Common myeloid progenitor, CD34-positive (primary cell): ENCODE measurements at regions not wholly inside any gene's neighbourhood (a gene's known extent, or its start where the extent isn't known, plus 50 kb on each side); places are given as distances from the start of the nearest gene placed in this dataset.

ENCODE experiments used
- CTCF ChIA-PET: fragments of 350-600 bp; sonication (Branson Sonifier 250); formaldehyde crosslinking; loops from one replicate; lab custom pipeline; 2021; ENCODE audit warnings: antibody characterized with exemption; lab: Charles Lee
- POLR2A ChIA-PET: fragments of 350-600 bp; sonication (Branson Sonifier 250); formaldehyde crosslinking; loops from one replicate; lab custom pipeline; 2021; ENCODE audit warnings: antibody characterized with exemption; lab: Charles Lee
- DNase-seq, 3 donors: peaks; one replicate each; pipeline versions ENCODE4 v3.0.0 to v3.0.0-alpha.2; 2013
- H3K27ac ChIP-seq, 2 experiments: 1 replicate in 1 of 2; 2 replicates in 1 of 2; pipeline ENCODE4 v1.7.0; 2013; ENCODE audit warnings: inconsistent platforms in 2 of 2, low read length in 2 of 2, mild to moderate bottlenecking in 2 of 2, low read depth in 1 of 2, moderate library complexity in 1 of 2; ENCODE audit not compliant: severe bottlenecking in 2 of 2, insufficient read depth in 1 of 2, poor library complexity in 1 of 2
- H3K27me3 ChIP-seq, 5 experiments: replicated peaks in 2 of 5; 1 replicate in 3 of 5; 2 replicates in 2 of 5; pipeline versions ENCODE4 v1.6.1 to v1.7.0; 2013; ENCODE audit warnings: low read length in 4 of 5, mild to moderate bottlenecking in 2 of 5, moderate library complexity in 2 of 5, inconsistent platforms in 1 of 5; ENCODE audit not compliant: insufficient read depth in 5 of 5, control insufficient read depth in 4 of 5
- H3K36me3 ChIP-seq, 4 experiments: 1 replicate in 2 of 4; 2 replicates in 2 of 4; pipeline versions ENCODE4 v1.6.1 to v1.7.0; 2013; ENCODE audit warnings: low read length in 3 of 4, control low read depth in 1 of 4, mild to moderate bottlenecking in 1 of 4; ENCODE audit not compliant: control insufficient read depth in 4 of 4, insufficient read depth in 4 of 4
- H3K4me1 ChIP-seq, 4 experiments: 1 replicate in 3 of 4; 2 replicates in 1 of 4; pipeline versions ENCODE4 v1.6.1 to v1.7.1; 2013; ENCODE audit warnings: low read length in 3 of 4, mild to moderate bottlenecking in 3 of 4, control low read depth in 1 of 4, inconsistent platforms in 1 of 4, moderate library complexity in 1 of 4; ENCODE audit not compliant: control insufficient read depth in 4 of 4, insufficient read depth in 4 of 4; ENCODE audit errors: control extremely low read depth in 1 of 4
- H3K4me3 ChIP-seq, 7 experiments: 1 replicate in 4 of 7; 2 replicates in 3 of 7; pipeline versions ENCODE4 v1.5.1 to v1.7.0; 2013; ENCODE audit warnings: mild to moderate bottlenecking in 7 of 7, low read length in 6 of 7, moderate library complexity in 6 of 7, inconsistent platforms in 2 of 7, low read depth in 2 of 7, control low read depth in 1 of 7; ENCODE audit not compliant: insufficient read depth in 4 of 7, control insufficient read depth in 1 of 7; ENCODE audit errors: extremely low read depth in 1 of 7
- H3K9me3 ChIP-seq, 5 experiments: 1 replicate in 4 of 5; 2 replicates in 1 of 5; pipeline versions ENCODE4 v1.6.1 to v1.7.1; 2013; ENCODE audit warnings: low read length in 4 of 5, mild to moderate bottlenecking in 2 of 5, inconsistent platforms in 1 of 5, low read depth in 1 of 5, moderate library complexity in 1 of 5; ENCODE audit not compliant: control insufficient read depth in 4 of 5, insufficient read depth in 2 of 5; ENCODE audit errors: control extremely low read depth in 1 of 5
- WGBS: methylation state at CpG from one replicate; pipeline ENCODE4 v1.1.5; 2013; ENCODE audit not compliant: insufficient coverage; 5-methylcytosine and 5-hydroxymethylcytosine counted together

- no peaks in the 10 kb centered on the region for H3K27me3 ChIP-seq
- H3K4me3 ChIP-seq, result no peak overlapping the region
- DNase-seq, result no peak
- 46% methylated on average over 3 of the region's 4 CpGs for WGBS
- no peaks in the 10 kb centered on the region for H3K36me3 ChIP-seq
- ChIA-PET CTCF (no interaction called here), POLR2A (no interaction called here)
- H3K27ac ChIP-seq, result no peak overlapping the region
- no peaks in the 10 kb centered on the region for H3K4me1 ChIP-seq
- H3K9me3 ChIP-seq, result no peaks in the 10 kb centered on the region
Observed at GRCh38 chr5:6069496-6070185, 308.7 kb downstream of the MED10 start.

DNA sequence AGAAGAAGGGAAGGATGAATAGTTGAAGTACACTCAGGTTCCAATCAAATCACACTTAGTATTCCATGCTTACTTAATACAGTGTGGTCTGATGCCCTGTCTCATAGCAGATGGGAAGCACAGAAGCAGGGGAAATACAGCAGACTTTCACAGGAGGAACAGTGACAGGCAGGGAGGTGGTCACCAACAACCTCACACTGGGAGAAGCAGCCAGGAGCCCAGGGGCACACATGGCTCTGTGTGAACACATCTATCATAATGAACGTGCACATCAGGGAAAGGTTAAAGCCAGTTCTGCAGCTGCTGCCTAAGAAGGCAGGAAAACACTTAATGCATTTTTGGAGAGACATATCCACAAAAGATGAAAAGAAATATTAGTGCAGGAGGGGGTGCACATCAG is 312.3 kb downstream of the MED10 start:
- Histone ChIP-seq H3K36me3 (no peaks in the 10 kb centered on the region), H3K4me3 (no peak overlapping the region), H3K9me3 (no peaks in the 10 kb centered on the region), H3K27me3 (no peaks in the 10 kb centered on the region), H3K27ac (no peak overlapping the region), H3K4me1 (no peaks in the 10 kb centered on the region)
- CTCF ChIA-PET, result no interaction called here
- WGBS, result 80% methylated on average over 1 of the region's 1 CpG
- DNase-seq, result no peak
- POLR2A ChIA-PET, result no interaction called here

DNA sequence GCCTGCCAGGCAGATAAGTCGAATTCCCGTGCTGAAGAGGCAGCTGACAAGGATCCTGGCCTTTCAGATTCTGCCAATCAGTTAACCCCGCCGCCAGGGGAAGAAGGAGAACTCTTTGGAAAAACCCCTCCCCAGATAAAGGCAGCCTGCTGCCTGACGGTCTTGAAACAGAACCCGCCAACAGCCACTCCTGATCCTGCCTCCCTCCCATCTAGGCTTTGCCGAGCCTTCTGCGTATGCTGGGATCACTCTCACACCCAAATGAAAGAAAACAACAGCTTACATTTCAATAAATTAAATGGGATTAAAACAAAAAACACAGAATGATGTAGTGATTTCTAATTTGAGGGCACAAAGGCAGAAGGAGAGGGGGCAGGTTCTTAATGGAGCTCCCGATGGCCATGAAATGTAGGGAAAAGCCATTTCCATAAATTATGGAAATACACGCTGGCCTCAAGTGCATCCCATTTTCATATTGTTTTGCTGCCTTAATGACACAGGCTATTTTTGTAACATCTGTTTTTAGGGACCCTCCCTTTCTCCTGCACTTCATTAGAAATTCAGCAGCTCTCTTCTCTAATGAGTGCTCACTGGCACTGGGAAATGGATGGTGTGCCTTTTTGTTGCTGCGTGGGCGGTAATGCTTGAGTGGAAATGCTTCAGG is 319.1 kb downstream of the MED10 start:
- ChIA-PET POLR2A (no interaction called here), CTCF (no interaction called here)
- H3K27me3 ChIP-seq, result no peaks in the 10 kb centered on the region
- 89% methylated on average over 6 of the region's 12 CpGs for WGBS
- no peak overlapping the region for H3K4me3 ChIP-seq
- H3K4me1 ChIP-seq, result no peaks in the 10 kb centered on the region
- H3K27ac ChIP-seq, result no peak overlapping the region
- H3K9me3 ChIP-seq, result no peaks in the 10 kb centered on the region
- no peaks in the 10 kb centered on the region for H3K36me3 ChIP-seq
- DNase-seq, result no peak

- H3K9me3 ChIP-seq, result no peaks in the 10 kb centered on the region
- ChIA-PET POLR2A (no interaction called here), CTCF (no interaction called here)
- H3K36me3 ChIP-seq, result no peaks in the 10 kb centered on the region
- DNase-seq, result no peak
- H3K27ac ChIP-seq, result no peak overlapping the region
- H3K27me3 ChIP-seq, result no peaks in the 10 kb centered on the region
- no peak overlapping the region for H3K4me3 ChIP-seq
- WGBS, result 95% methylated on average over 14 of the region's 14 CpGs
- H3K4me1 ChIP-seq, result no peaks in the 10 kb centered on the region
Observed at GRCh38 chr5:6058055-6058715, 320.2 kb downstream of the MED10 start.

DNA sequence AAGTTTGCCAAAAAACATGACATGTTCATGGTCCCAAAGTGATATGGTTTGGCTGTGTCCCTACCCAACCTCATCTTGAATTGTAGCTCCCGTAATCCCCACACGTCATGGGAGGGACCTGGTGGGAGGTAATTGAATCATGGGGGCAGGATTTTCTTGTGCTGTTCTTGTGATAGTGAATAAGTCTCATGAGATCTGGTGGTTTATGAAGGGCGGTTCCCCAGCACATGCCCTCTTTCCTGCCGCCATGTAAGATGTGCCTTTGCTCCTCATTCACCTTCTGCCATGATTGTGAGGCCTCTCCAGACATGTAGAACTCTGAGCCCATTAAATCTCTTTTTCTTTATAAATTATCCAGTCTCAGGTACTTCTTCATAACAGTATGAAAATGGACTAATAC is 322.1 kb downstream of the MED10 start:
- WGBS, result 70% methylated on average over 2 of the region's 4 CpGs
- no peaks in the 10 kb centered on the region for H3K36me3 ChIP-seq

GRCh38 chr5:6049662-6050061 is 328.7 kb downstream of the MED10 start:
- no peaks in the 10 kb centered on the region for H3K36me3 ChIP-seq
- ChIA-PET POLR2A (no interaction called here), CTCF (no interaction called here)
- H3K4me3 ChIP-seq, result no peak overlapping the region
- no peaks in the 10 kb centered on the region for H3K9me3 ChIP-seq
- H3K27ac ChIP-seq, result no peak overlapping the region
- no peaks in the 10 kb centered on the region for H3K27me3 ChIP-seq
- H3K4me1 ChIP-seq, result no peaks in the 10 kb centered on the region
- WGBS, result no CpG with 5 or more reads among the region's 4 CpGs
- no peak for DNase-seq

More for the DNA sequence above, 322.1 kb downstream of the MED10 start:
- Histone ChIP-seq H3K4me1 (no peaks in the 10 kb centered on the region), H3K4me3 (no peak overlapping the region), H3K27ac (no peak overlapping the region), H3K27me3 (no peaks in the 10 kb centered on the region), H3K9me3 (no peaks in the 10 kb centered on the region)
- CTCF ChIA-PET, result no interaction called here
- POLR2A ChIA-PET, result no interaction called here
- no peak for DNase-seq

DNA sequence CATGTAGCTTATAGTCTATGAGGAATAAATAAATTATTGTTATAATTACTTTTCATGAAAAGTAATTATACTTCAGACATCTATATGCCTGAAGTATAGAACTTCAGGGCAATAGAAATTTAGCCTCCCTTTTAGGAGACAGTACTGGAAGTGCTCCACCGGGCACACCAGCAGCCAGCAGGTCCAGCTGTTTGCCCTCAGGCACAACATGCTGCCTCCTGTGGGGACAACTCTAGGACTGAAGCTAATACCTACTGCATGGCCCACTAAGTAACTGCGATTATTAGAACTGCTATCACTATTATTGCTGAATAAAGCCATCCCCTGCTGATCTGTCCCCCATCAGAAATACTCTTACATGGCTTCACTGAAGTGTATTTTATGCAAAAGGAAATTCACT is 329.6 kb downstream of the MED10 start:
- Histone ChIP-seq H3K27me3 (no peaks in the 10 kb centered on the region), H3K4me1 (no peaks in the 10 kb centered on the region), H3K36me3 (no peaks in the 10 kb centered on the region), H3K27ac (no peak overlapping the region), H3K9me3 (no peaks in the 10 kb centered on the region), H3K4me3 (no peak overlapping the region)
- 96% methylated on average over 2 of the region's 2 CpGs for WGBS
- CTCF ChIA-PET, result no interaction called here
- POLR2A ChIA-PET, result no interaction called here
- no peak for DNase-seq
